ENCODE measurements at regions not wholly inside any gene's neighbourhood (a gene's known extent, or its start where the extent isn't known, plus 50 kb on each side); places are given as distances from the start of the nearest gene placed in this dataset.

GRCh38 chr14:101066826-101067510, 163.4 kb upstream of the RTL1 start:
- Histone ChIP-seq H3K4me3 (ENCODE audit: insufficient read depth, low read depth, low read length) (no peak overlapping the region), H3K27me3 (ENCODE audit: control insufficient read depth, insufficient read depth, low read length) (no peaks in the 10 kb centered on the region), H3K36me3 (replicated peaks; ENCODE audit: control insufficient read depth, insufficient read depth, low read length) (no peaks in the 10 kb centered on the region)
- DNase-seq, result no peak

DNA sequence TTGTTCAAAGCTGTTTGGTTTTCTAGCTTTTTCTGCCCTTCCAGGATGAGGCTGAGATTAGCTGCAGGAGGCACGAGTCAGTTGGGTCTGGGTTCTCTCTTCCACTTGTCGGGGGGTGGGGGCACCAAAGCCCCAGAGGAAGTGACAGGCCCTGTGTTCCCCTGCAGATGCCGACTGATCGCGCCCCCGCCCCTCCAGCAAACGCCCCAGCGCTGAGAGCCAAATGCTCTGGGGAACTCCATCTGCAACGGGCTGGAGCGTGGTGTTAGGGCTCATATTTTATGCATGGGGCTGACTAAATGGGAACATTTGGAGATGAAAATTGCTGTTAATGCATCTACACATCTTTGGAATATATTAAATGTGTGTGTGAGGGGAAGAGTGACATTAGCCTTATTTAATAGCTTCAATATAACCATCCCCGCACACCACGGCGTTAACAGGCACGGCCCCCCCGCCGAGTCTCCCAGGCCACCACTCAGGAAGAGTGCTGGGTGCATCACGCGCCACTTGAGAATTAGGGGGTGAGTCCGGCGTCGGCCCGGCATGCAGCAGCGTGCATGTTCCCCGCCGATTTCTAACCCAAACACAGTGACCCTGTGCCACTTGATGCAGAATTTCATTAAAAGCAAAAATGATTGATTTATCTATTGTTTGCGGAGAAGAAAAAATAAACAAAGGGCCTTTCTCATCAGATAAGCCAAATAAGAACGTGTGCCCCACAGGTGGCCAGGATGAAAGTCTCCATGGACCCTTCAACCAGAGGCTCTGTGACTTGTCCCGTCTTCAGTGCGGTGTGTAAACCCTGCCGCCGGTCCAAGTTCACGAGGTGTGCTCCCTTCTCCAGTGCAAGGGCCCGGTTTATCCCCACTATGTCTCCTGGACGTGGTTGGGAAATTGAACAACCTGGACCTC, 165.0 kb upstream of the RTL1 start:
- no peaks in the 10 kb centered on the region for H3K36me3 ChIP-seq (replicated peaks; ENCODE audit: control insufficient read depth, insufficient read depth, low read length)
- no peak overlapping the region for H3K4me3 ChIP-seq (ENCODE audit: insufficient read depth, low read depth, low read length)
- DNase-seq, result peak; percentile 47
- H3K27me3 ChIP-seq (ENCODE audit: control insufficient read depth, insufficient read depth, low read length), result no peaks in the 10 kb centered on the region

DNA sequence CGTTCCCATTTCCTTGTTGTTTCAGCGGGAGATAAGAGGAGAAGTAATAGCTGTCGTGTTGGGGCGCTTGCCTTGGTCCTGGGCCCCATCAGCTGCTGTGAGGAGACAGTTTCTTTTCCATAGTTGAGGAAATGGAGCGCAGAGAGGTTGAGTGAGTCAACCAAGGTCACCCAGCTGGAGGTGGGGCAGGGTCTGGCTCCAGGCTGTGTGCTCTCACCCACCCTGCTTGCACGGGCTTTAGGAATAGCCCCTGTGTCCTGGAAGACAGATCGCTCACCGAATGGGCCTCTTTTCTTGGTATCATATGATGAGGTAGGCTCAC, 165.7 kb upstream of the RTL1 start:
- H3K27me3 ChIP-seq (ENCODE audit: control insufficient read depth, insufficient read depth, low read length), result no peaks in the 10 kb centered on the region
- DNase-seq, result peak; percentile 22
- H3K4me3 ChIP-seq (ENCODE audit: insufficient read depth, low read depth, low read length), result no peak overlapping the region
- H3K36me3 ChIP-seq (replicated peaks; ENCODE audit: control insufficient read depth, insufficient read depth, low read length), result no peaks in the 10 kb centered on the region

GRCh38 chr14:101069666-101070362, 166.3 kb upstream of the RTL1 start:
- Histone ChIP-seq H3K4me3 (ENCODE audit: insufficient read depth, low read depth, low read length) (no peak overlapping the region), H3K36me3 (replicated peaks; ENCODE audit: control insufficient read depth, insufficient read depth, low read length) (no peaks in the 10 kb centered on the region), H3K27me3 (ENCODE audit: control insufficient read depth, insufficient read depth, low read length) (no peaks in the 10 kb centered on the region)
- DNase-seq, result peak; percentile 17

DNA sequence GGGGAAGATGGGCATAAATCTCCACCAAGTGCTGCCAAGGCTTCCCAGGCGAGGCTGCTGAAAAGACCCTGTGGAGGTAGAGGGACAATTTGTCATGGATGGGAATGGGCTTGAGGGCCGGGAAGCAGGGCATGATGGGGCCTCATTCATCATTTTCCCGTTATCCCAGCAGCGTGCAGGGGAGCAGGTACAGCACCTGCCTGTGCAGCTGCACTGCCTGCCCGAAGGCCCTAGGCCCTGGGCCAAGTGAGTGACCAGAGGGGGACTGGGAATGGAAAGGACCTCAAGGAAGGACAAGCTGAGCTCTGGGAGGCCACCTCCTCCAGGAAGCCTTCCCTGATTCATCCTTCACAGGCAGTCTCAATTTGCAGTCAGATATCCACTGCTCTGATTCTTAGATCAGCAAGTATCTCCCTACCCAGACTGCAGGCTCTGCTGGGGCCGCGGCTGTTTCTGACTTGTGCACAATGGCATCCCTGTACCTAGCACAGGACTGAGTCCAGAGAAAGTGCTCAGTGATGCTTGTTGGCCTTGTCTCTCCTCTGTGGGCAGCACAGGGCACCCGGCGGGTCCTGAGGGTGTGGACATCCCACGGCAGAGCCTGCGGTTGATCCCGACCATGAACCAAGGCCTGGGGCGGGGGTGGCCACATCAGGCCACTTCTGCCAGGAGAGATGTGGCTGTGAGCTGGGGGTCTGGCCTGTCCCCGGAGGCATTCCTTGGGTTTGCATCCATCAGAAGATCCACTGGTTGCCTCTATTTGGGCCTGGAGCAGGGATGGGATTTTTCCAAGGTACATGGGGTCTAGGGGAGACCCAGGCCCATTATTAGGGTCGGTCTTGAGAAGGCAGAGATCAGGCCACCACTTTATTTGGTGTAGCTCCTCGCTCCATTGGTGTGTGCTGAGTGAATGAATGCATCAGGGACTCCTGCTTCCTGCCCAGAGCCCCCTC, 167.3 kb upstream of the RTL1 start:
- Histone ChIP-seq H3K27me3 (ENCODE audit: control insufficient read depth, insufficient read depth, low read length) (no peaks in the 10 kb centered on the region), H3K4me3 (ENCODE audit: insufficient read depth, low read depth, low read length) (no peak overlapping the region), H3K36me3 (replicated peaks; ENCODE audit: control insufficient read depth, insufficient read depth, low read length) (no peaks in the 10 kb centered on the region)
- peak; percentile 16 for DNase-seq

GRCh38 chr14:101071493-101071906, 168.0 kb upstream of the RTL1 start:
- no peaks in the 10 kb centered on the region for H3K36me3 ChIP-seq (replicated peaks; ENCODE audit: control insufficient read depth, insufficient read depth, low read length)
- DNase-seq, result no peak
- H3K4me3 ChIP-seq (ENCODE audit: insufficient read depth, low read depth, low read length), result no peak overlapping the region
- H3K27me3 ChIP-seq (ENCODE audit: control insufficient read depth, insufficient read depth, low read length), result no peaks in the 10 kb centered on the region; the same call in 1 of the 2 replicates

- no peaks in the 10 kb centered on the region for H3K36me3 ChIP-seq (replicated peaks; ENCODE audit: control insufficient read depth, insufficient read depth, low read length)
- peak; percentile 56 for DNase-seq
- H3K27me3 ChIP-seq (ENCODE audit: control insufficient read depth, insufficient read depth, low read length), result no peaks in the 10 kb centered on the region; the same call in 1 of the 2 replicates
- no peak overlapping the region for H3K4me3 ChIP-seq (ENCODE audit: insufficient read depth, low read depth, low read length)
These were observed 168.5 kb upstream of the RTL1 start for GRCh38 chr14:101072070-101072469.

DNA sequence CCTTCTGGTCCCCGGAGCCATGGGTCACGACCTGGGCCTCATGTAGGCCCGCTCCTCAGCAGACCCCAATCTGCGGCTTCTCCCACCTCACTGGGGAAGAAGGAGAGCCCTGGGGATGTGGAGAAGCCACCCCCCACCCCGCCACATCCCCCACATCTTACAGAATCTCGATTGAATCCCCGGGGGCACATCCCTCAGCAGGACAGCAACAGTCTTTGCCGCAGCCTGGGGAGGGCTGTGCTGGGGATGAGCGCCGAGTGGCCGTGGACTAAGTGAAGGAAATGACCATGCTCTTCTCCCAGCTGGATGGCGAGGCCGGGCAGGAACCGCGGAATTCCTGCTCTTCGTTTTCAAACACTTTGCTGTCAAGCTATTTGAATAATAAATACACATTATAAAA, 169.0 kb upstream of the RTL1 start:
- Histone ChIP-seq H3K27me3 (ENCODE audit: control insufficient read depth, insufficient read depth, low read length) (no peaks in the 10 kb centered on the region; the same call in 1 of the 2 replicates), H3K4me3 (ENCODE audit: insufficient read depth, low read depth, low read length) (no peak overlapping the region), H3K36me3 (replicated peaks; ENCODE audit: control insufficient read depth, insufficient read depth, low read length) (no peaks in the 10 kb centered on the region)
- DNase-seq, result peak; percentile 68

DNA sequence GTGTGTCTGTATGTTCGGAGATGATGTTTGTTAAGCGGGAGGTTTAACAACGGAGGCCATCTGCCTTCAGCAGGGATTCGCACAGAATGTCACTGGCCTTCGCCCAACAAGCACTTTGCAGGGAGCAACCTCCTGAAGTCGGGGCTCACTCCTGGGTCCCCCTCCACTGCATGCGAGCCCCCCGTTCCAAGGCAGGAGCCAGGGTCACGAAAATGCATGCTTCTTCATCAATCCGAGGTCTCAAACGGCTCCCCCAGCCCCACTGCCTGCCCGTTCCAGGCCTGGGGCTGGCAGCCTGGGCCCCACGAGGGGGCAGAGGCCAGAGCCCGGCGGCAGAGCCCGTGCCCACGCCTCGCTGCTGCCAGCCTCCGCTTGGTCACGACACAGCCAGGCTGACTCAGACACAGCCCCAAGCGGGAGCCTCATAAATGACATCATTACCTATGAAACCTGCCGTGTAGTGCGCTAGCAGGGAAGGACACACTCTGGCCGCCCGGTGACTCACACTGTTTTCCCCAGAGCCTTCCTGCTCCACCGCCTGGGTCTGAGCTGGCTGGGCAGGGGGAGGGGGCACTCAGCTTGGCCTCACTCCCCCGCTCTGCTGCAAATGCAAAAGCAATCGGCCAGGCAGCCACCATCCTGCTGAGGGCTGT, 169.5 kb upstream of the RTL1 start:
- Histone ChIP-seq H3K36me3 (replicated peaks; ENCODE audit: control insufficient read depth, insufficient read depth, low read length) (no peaks in the 10 kb centered on the region), H3K27me3 (ENCODE audit: control insufficient read depth, insufficient read depth, low read length) (peaks cover under 1% of the 10 kb centered on the region), H3K4me3 (ENCODE audit: insufficient read depth, low read depth, low read length) (no peak overlapping the region)
- DNase-seq, result peak; percentile 92

GRCh38 chr14:101073598-101073965, 170.1 kb upstream of the RTL1 start:
- Histone ChIP-seq H3K4me3 (ENCODE audit: insufficient read depth, low read depth, low read length) (no peak overlapping the region), H3K27me3 (ENCODE audit: control insufficient read depth, insufficient read depth, low read length) (peaks cover 3% of the 10 kb centered on the region), H3K36me3 (replicated peaks; ENCODE audit: control insufficient read depth, insufficient read depth, low read length) (no peaks in the 10 kb centered on the region)
- DNase-seq, result no peak

- Histone ChIP-seq H3K36me3 (replicated peaks; ENCODE audit: control insufficient read depth, insufficient read depth, low read length) (no peaks in the 10 kb centered on the region), H3K4me3 (ENCODE audit: insufficient read depth, low read depth, low read length) (no peak overlapping the region), H3K27me3 (ENCODE audit: control insufficient read depth, insufficient read depth, low read length) (peaks cover 5% of the 10 kb centered on the region)
- no peak for DNase-seq
These were observed 170.9 kb upstream of the RTL1 start for GRCh38 chr14:101074196-101075024.

- Histone ChIP-seq H3K4me3 (ENCODE audit: insufficient read depth, low read depth, low read length) (no peak overlapping the region), H3K27me3 (ENCODE audit: control insufficient read depth, insufficient read depth, low read length) (peaks cover 5% of the 10 kb centered on the region), H3K36me3 (replicated peaks; ENCODE audit: control insufficient read depth, insufficient read depth, low read length) (no peaks in the 10 kb centered on the region)
- DNase-seq, result no peak
These were observed 171.7 kb upstream of the RTL1 start for GRCh38 chr14:101075025-101075800.
